Esophagus squamous epithelium (tissue), 5 donors: ENCODE measurements at regions not wholly inside any gene's neighbourhood (a gene's known extent, or its start where the extent isn't known, plus 50 kb on each side); places are given as distances from the start of the nearest gene placed in this dataset.

Experiments
- DNase-seq: peaks from one replicate; lab custom pipeline; 2025; lab: John Stamatoyannopoulos, UW
- H3K27ac ChIP-seq, 4 donors: fragments of 200-600 bp; sonication (generic); one replicate each; pipeline ENCODE4 v1.5.1; 2016 to 2019; ENCODE audit warnings: mild to moderate bottlenecking in 1 of 4
- H3K27me3 ChIP-seq, 4 donors: fragments of 200-600 bp; sonication (generic); 1 replicate in 3 of 4; 2 replicates in 1 of 4; pipeline versions ENCODE4 v1.5.1 to v1.6.0; 2017 to 2021; ENCODE audit warnings: antibody characterized with exemption in 1 of 4
- H3K36me3 ChIP-seq, 3 donors: fragments of 200-600 bp; sonication (generic); one replicate each; pipeline ENCODE4 v1.5.1; 2016 to 2019
- H3K4me1 ChIP-seq, 3 donors: fragments of 200-600 bp; sonication (generic); one replicate each; pipeline ENCODE4 v1.5.1; 2017 to 2019
- H3K4me3 ChIP-seq, 4 donors: fragments of 200-600 bp; sonication (generic); 1 replicate in 3 of 4; 2 replicates in 1 of 4; pipeline ENCODE4 v1.5.1; 2016 to 2019; ENCODE audit warnings: mild to moderate bottlenecking in 2 of 4, moderate library complexity in 1 of 4
- H3K9me3 ChIP-seq, 3 donors: fragments of 200-600 bp; sonication (generic); one replicate each; pipeline ENCODE4 v1.5.1; 2016 to 2019
- CTCF ChIP-seq, 6 experiments: fragments of 450-650 bp in 4 of 6; fragments of 200-600 bp in 2 of 6; sonication (generic) in 2 of 6; IDR thresholded peaks; one replicate each; pipeline ENCODE4 v1.5.1; 2016 to 2019; ENCODE audit warnings: antibody characterized with exemption in 6 of 6, mild to moderate bottlenecking in 4 of 6, moderate library complexity in 4 of 6
- POLR2A ChIP-seq, 4 donors: fragments of 450-650 bp; IDR thresholded peaks; one replicate each; pipeline ENCODE4 v1.6.1; 2017; ENCODE audit warnings: antibody characterized with exemption in 4 of 4, mild to moderate bottlenecking in 4 of 4, moderate library complexity in 3 of 4
- WGBS, 2 donors: methylation state at CpG; one replicate each; pipeline ENCODE4 v1.1.5; 2018; 5-methylcytosine and 5-hydroxymethylcytosine counted together
- intact Hi-C: fragments of 100-400 bp; cut with DNase I; formaldehyde crosslinking; loops from one replicate; pipeline ENCODE4 v1.15.0; 2022
- donor health status: DM: yes; HTN: yes; CAD: no.

GRCh38 chr14:62432955-62433354 lies 612.3 kb downstream of the KCNH5 start:
- H3K27ac ChIP-seq: no peak overlapping the region
- WGBS, 2 donors: 92 to 97% methylated on average over 2 of the region's 2 CpGs
- peaks cover 0 to 3% (median 0%) of the 10 kb centered on the region in 3 donors for H3K4me1 ChIP-seq
- H3K4me3 ChIP-seq: no peak overlapping the region
- TF ChIP-seq CTCF (IDR thresholded peaks at IDR 0.05) (no peak), POLR2A (IDR thresholded peaks at IDR 0.05) (no peak)
- DNase-seq: no peak
- peaks cover 0 to 32% (median 15%) of the 10 kb centered on the region in 3 donors for H3K9me3 ChIP-seq
- H3K27me3 ChIP-seq: no peaks in the 10 kb centered on the region
- intact Hi-C loops: no loop called here
- H3K36me3 ChIP-seq: no peaks in the 10 kb centered on the region

DNA sequence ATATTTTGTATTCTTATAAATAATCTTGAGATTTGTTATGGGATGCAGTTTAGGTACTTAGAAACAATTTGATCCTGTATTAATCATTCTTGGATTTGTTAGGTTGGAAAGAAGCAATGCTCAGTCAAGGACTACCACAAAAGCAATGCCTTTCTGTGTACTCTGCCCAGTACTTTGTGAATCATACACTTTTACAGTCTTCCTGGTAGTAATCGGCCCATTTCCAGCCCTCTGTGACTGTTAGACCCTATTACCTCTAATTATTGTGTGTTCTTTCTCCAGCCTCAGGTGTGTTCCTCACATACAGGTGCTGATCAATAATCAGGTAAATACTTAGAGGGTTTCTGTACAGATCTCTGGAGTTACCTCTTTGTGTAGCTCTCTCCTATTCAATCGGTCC lies 609.0 kb downstream of the KCNH5 start:
- Histone ChIP-seq H3K4me1 (no peaks in the 10 kb centered on the region), H3K27ac (no peak overlapping the region), H3K9me3 (peaks cover 0 to 60% (median 23%) of the 10 kb centered on the region in 3 donors), H3K36me3 (no peaks in the 10 kb centered on the region), H3K4me3 (no peak overlapping the region), H3K27me3 (no peaks in the 10 kb centered on the region)
- WGBS, 2 donors: 41 to 73% methylated on average over 2 of the region's 2 CpGs
- intact Hi-C loops: no loop called here
- no peak for DNase-seq
- TF ChIP-seq POLR2A (IDR thresholded peaks at IDR 0.05) (no peak), CTCF (IDR thresholded peaks at IDR 0.05) (no peak)

DNA sequence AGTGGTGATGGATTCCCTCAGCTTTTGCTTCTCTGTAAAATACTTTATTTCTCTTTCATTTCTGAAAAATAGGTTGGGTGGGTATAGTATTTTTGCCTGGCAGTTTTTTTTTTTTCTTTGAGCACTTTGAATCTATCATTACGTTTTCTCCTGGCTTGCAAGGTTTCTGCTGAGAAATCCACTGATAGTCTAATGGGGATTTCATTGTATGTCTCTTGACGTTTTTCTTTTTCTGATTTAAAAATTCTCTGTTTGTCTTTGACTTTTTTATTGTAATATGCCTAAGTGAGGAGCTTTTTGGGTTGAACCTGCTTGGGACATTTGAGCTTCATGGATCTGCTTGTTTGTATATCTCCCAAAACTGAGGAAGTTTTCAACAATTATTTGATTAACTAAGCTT lies 606.0 kb downstream of the KCNH5 start:
- no peak for DNase-seq
- Histone ChIP-seq H3K27me3 (no peaks in the 10 kb centered on the region), H3K36me3 (no peaks in the 10 kb centered on the region), H3K4me3 (no peak overlapping the region), H3K4me1 (no peaks in the 10 kb centered on the region), H3K9me3 (peaks cover 0 to 33% (median 8%) of the 10 kb centered on the region in 3 donors), H3K27ac (no peak overlapping the region)
- WGBS, 2 donors: 57% methylated on average over 2 of the region's 2 CpGs
- TF ChIP-seq CTCF (IDR thresholded peaks at IDR 0.05) (no peak), POLR2A (IDR thresholded peaks at IDR 0.05) (no peak)
- intact Hi-C loops: no loop called here

DNA sequence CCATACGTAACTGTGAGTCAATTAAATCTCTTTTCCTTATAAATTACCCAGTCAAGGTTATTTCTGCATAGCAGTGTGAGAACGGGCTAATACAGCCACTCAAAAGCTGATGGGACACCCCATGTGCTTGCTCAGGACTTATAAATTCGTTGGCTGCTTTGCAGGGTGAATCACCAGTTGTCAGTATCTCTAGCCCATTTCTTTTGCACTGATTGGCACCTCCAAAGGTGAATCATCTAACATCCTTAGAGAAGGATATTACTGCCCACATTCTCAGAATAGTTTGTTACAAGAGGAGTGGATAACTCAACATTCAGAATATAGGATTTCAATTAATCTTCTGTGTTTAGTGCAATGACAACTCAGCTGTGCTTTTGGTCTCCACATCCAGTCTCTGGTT lies 601.5 kb downstream of the KCNH5 start:
- no peak overlapping the region for H3K4me3 ChIP-seq
- 48 to 59% methylated on average over 3 of the region's 3 CpGs for WGBS, 2 donors
- H3K27ac ChIP-seq: no peak overlapping the region
- H3K36me3 ChIP-seq: no peaks in the 10 kb centered on the region
- H3K4me1 ChIP-seq: no peaks in the 10 kb centered on the region
- intact Hi-C loops: no loop called here
- no peak for TF ChIP-seq POLR2A (IDR thresholded peaks at IDR 0.05)
- TF ChIP-seq CTCF (IDR thresholded peaks at IDR 0.05): no peak
- peaks cover 0 to 26% (median 8%) of the 10 kb centered on the region in 3 donors for H3K9me3 ChIP-seq
- DNase-seq: no peak
- H3K27me3 ChIP-seq: no peaks in the 10 kb centered on the region

- WGBS, 2 donors: 81 to 89% methylated on average over 4 of the region's 4 CpGs
- H3K27me3 ChIP-seq: no peaks in the 10 kb centered on the region
- DNase-seq: no peak
- intact Hi-C loops: no loop called here
- H3K27ac ChIP-seq: no peak overlapping the region
- TF ChIP-seq CTCF (IDR thresholded peaks at IDR 0.05) (no peak), POLR2A (IDR thresholded peaks at IDR 0.05) (no peak)
- H3K4me1 ChIP-seq: no peaks in the 10 kb centered on the region
- H3K4me3 ChIP-seq: no peak overlapping the region
- no peaks in the 10 kb centered on the region for H3K36me3 ChIP-seq
- peaks cover 0 to 9% (median 0%) of the 10 kb centered on the region in 3 donors for H3K9me3 ChIP-seq
Measured at GRCh38 chr14:62445570-62445969, 599.7 kb downstream of the KCNH5 start.
